Bronchial epithelial cell (primary cell): ENCODE measurements at regions not wholly inside any gene's neighbourhood (a gene's known extent, or its start where the extent isn't known, plus 50 kb on each side); places are given as distances from the start of the nearest gene placed in this dataset.

Experiments used
- DNase-seq: peaks from one replicate; pipeline ENCODE4 v3.0.0-alpha.2; 2010; ENCODE audit warnings: low read depth
- FAIRE-seq: peaks from 2 replicates; lab custom pipeline; 2011; peaks lifted over from hg19 to GRCh38; lab: Jason Lieb, UNC
- H3K27me3 ChIP-seq: 2 replicates; pipeline ENCODE4 v1.5.1; 2011; ENCODE audit warnings: low read length; ENCODE audit not compliant: control insufficient read depth, insufficient read depth
- H3K36me3 ChIP-seq: 2 replicates; pipeline ENCODE4 v1.5.1; 2011; ENCODE audit warnings: low read length; ENCODE audit not compliant: control insufficient read depth, insufficient read depth
- H3K4me3 ChIP-seq: 2 replicates; pipeline ENCODE4 v1.5.1; 2011; ENCODE audit warnings: mild to moderate bottlenecking, low read depth, low read length, control low read depth
- CTCF ChIP-seq: IDR thresholded peaks from 2 replicates; pipeline ENCODE4 v1.5.1; 2011; ENCODE audit warnings: mild to moderate bottlenecking, moderate library complexity, low read length, control low read depth, inconsistent platforms; ENCODE audit not compliant: insufficient read depth, severe bottlenecking

- Histone ChIP-seq H3K36me3 (no peaks in the 10 kb centered on the region), H3K27me3 (no peaks in the 10 kb centered on the region), H3K4me3 (no peak overlapping the region)
- DNase-seq (no peak), FAIRE-seq (no peak)
- TF ChIP-seq CTCF: no peak
Observed at GRCh38 chr13:87893186-87893585, 222.0 kb downstream of the SLITRK5 start.

GRCh38 chr13:87894059-87894458 lies 222.9 kb downstream of the SLITRK5 start:
- DNase-seq: no peak
- FAIRE-seq: no peak
- Histone ChIP-seq H3K4me3 (no peak overlapping the region), H3K27me3 (no peaks in the 10 kb centered on the region), H3K36me3 (no peaks in the 10 kb centered on the region)
- no peak for TF ChIP-seq CTCF

- no peaks in the 10 kb centered on the region for H3K27me3 ChIP-seq
- FAIRE-seq (no peak), DNase-seq (no peak)
- no peak overlapping the region for H3K4me3 ChIP-seq
- no peak for TF ChIP-seq CTCF
- H3K36me3 ChIP-seq: no peaks in the 10 kb centered on the region
Observed at GRCh38 chr13:87903553-87903952, 232.4 kb downstream of the SLITRK5 start.

- FAIRE-seq (no peak), DNase-seq (no peak)
- Histone ChIP-seq H3K36me3 (no peaks in the 10 kb centered on the region), H3K27me3 (no peaks in the 10 kb centered on the region), H3K4me3 (no peak overlapping the region)
- no peak for TF ChIP-seq CTCF
Observed at GRCh38 chr13:87906411-87906810, 235.2 kb downstream of the SLITRK5 start.

GRCh38 chr13:87907202-87907601 lies 236.0 kb downstream of the SLITRK5 start:
- Histone ChIP-seq H3K4me3 (no peak overlapping the region), H3K36me3 (no peaks in the 10 kb centered on the region), H3K27me3 (no peaks in the 10 kb centered on the region)
- DNase-seq (no peak), FAIRE-seq (no peak)
- no peak for TF ChIP-seq CTCF

GRCh38 chr13:87919956-87920355 lies 248.8 kb downstream of the SLITRK5 start:
- H3K4me3 ChIP-seq: no peak overlapping the region
- FAIRE-seq: no peak
- TF ChIP-seq CTCF: no peak

More at GRCh38 chr13:87919956-87920355, 248.8 kb downstream of the SLITRK5 start:
- DNase-seq: no peak
- H3K36me3 ChIP-seq: no peaks in the 10 kb centered on the region
- H3K27me3 ChIP-seq: no peaks in the 10 kb centered on the region
